HEK293 (cell line): ENCODE measurements at regions not wholly inside any gene's neighbourhood (a gene's known extent, or its start where the extent isn't known, plus 50 kb on each side); places are given as distances from the start of the nearest gene placed in this dataset.

Experiments
- KLF9 ChIP-seq: fragments of 450-650 bp; formaldehyde crosslinking; IDR thresholded peaks from 2 replicates; pipeline ENCODE4 v1.5.1; 2016; ENCODE audit warnings: missing biosample characterization, missing genetic modification characterization, low read depth
- ZNF394 ChIP-seq: fragments of 450-650 bp; formaldehyde crosslinking; IDR thresholded peaks from 2 replicates; pipeline ENCODE4 v1.5.1; 2016; ENCODE audit warnings: missing biosample characterization, missing genetic modification characterization, mild to moderate bottlenecking, moderate library complexity, borderline replicate concordance
- ZNF707 ChIP-seq: fragments of 450-650 bp; formaldehyde crosslinking; IDR thresholded peaks from 2 replicates; pipeline ENCODE4 v1.5.1; 2016; ENCODE audit warnings: missing biosample characterization, missing genetic modification characterization

GRCh38 chr21:41604583-41605041 lies 96.7 kb upstream of the TMPRSS2 start:
- TF ChIP-seq ZNF394 (tag by site-specific recombination) (no peak), KLF9 (no peak), ZNF707 (tag by site-specific recombination) (no peak)
